Activated CD4-positive, alpha-beta T cell treated with anti-CD3 and anti-CD28 coated beads, Interleukin-2, amount 10 ng/mL, durations not matched to agents 24 days and 14 days (primary cell): ENCODE measurements at regions not wholly inside any gene's neighbourhood (a gene's known extent, or its start where the extent isn't known, plus 50 kb on each side); places are given as distances from the start of the nearest gene placed in this dataset.
A peak's percentile ranks its signal among the peaks of the same experiment; 100 is the strongest.

Experiments
- DNase-seq: peaks from one replicate; pipeline ENCODE4 v3.0.0; 2022
- H3K27ac Mint-ChIP-seq: one replicate; pipeline ENCODE4 v1.8.0; 2022; ENCODE audit warnings: mild to moderate bottlenecking, mixed read lengths
- H3K27me3 Mint-ChIP-seq: one replicate; pipeline ENCODE4 v1.8.0; 2022; ENCODE audit warnings: mixed read lengths
- H3K36me3 Mint-ChIP-seq: one replicate; pipeline ENCODE4 v1.8.0; 2022; ENCODE audit warnings: low read depth, mild to moderate bottlenecking, mixed read lengths
- H3K4me1 Mint-ChIP-seq: one replicate; pipeline ENCODE4 v1.8.0; 2021; ENCODE audit warnings: mixed read lengths
- H3K4me3 Mint-ChIP-seq: one replicate; pipeline ENCODE4 v1.8.0; 2022; ENCODE audit warnings: mild to moderate bottlenecking, moderate library complexity, mixed read lengths
- H3K9me3 Mint-ChIP-seq: one replicate; pipeline ENCODE4 v1.8.0; 2021; ENCODE audit warnings: mixed read lengths
- intact Hi-C: fragments of 100-400 bp; cut with micrococcal nuclease; formaldehyde crosslinking; loops from one replicate; pipeline ENCODE4 v1.15.1; 2023

DNA sequence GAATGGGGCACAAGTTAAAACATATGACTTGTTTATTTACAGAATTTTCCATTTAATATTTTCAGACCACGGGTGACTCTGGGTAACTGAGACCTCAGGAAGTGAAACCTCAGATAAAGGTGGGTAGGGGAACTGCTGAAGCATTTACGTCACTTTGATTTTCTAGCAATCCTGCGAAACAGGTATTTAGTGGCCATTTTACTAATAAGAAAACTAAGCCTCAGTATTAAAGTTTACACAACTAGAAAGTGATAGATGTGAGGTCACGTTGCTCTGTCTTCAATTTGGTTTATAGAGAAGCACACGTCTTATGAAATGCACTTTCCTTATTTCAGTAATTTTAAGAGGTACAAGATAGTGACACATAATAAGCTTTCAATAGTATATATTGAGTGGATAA is 402.8 kb downstream of the FGF9 start:
- no peaks in the 10 kb centered on the region for H3K27me3 Mint-ChIP-seq
- intact Hi-C loops, result loop anchor here (1.0 to 2.0 kb wide), 3 partner anchors 11 to 53 kb away; no protein-coding TSS in a partner anchor
- peaks cover 42% of the 10 kb centered on the region for H3K4me1 Mint-ChIP-seq
- no peaks in the 10 kb centered on the region for H3K9me3 Mint-ChIP-seq
- H3K27ac Mint-ChIP-seq, result peak overlapping the region; percentile 58
- DNase-seq, result no peak
- peaks cover under 1% of the 10 kb centered on the region for H3K36me3 Mint-ChIP-seq
- peak overlapping the region; percentile 15 for H3K4me3 Mint-ChIP-seq

DNA sequence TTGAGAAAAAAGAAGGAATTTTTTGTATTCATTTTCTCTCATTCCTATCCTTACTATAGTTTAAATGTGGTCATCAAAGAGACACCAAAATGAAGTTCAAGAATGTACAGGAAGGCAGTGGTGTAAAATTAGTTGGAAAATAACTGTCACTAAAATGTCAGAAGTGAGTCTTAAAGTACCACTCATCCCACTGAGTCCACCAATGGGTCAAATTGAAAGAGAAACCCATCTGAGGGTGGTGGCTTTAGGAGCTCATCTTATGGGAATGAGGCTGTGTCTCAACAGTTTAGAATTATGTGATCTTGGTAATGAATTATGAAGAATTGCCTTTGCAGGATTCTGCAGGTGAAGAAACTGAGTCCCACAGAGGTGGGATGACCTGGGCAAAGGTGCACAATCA is 403.5 kb downstream of the FGF9 start:
- peak overlapping the region; percentile 39 for H3K27ac Mint-ChIP-seq
- peaks cover 2% of the 10 kb centered on the region for H3K36me3 Mint-ChIP-seq
- peaks cover 43% of the 10 kb centered on the region for H3K4me1 Mint-ChIP-seq
- intact Hi-C loops, result loop anchor here (1.0 to 2.0 kb wide), 3 partner anchors 12 to 52 kb away; no protein-coding TSS in a partner anchor
- H3K9me3 Mint-ChIP-seq, result peaks cover 3% of the 10 kb centered on the region
- no peaks in the 10 kb centered on the region for H3K27me3 Mint-ChIP-seq
- no peak overlapping the region for H3K4me3 Mint-ChIP-seq
- peak; percentile 59 for DNase-seq

DNA sequence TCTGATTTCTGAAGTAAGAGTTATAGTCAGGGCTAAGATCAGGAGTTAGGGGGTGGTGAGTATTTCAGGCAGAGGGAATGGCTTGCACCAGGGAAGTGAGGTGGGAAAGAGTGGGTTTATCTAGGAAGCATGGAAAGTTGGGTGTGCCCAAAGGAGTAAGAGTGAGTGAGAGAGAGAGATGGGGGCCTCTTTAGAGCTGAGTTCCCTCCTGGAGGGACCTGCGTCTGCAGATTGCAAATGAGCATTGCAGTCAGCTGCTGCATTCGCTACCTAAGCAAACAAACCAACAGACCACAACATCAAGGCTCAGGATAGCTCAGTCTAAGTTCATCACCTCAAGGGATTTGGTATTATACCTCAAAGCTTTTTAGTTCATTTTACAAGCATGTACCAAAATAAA is 405.8 kb downstream of the FGF9 start:
- H3K27me3 Mint-ChIP-seq, result no peaks in the 10 kb centered on the region
- DNase-seq, result no peak
- H3K4me1 Mint-ChIP-seq, result peaks cover 40% of the 10 kb centered on the region
- H3K27ac Mint-ChIP-seq, result peak overlapping the region; percentile 76
- no peak overlapping the region for H3K4me3 Mint-ChIP-seq
- H3K36me3 Mint-ChIP-seq, result peaks cover 5% of the 10 kb centered on the region
- intact Hi-C loops, result loop anchor here (1.0 kb wide), 2 partner anchors 38 to 86 kb away; no protein-coding TSS in a partner anchor
- H3K9me3 Mint-ChIP-seq, result peaks cover 10% of the 10 kb centered on the region

- H3K9me3 Mint-ChIP-seq, result peaks cover 12% of the 10 kb centered on the region
- H3K4me3 Mint-ChIP-seq, result peak overlapping the region; percentile 33
- peak overlapping the region; percentile 75 for H3K27ac Mint-ChIP-seq
Measured at GRCh38 chr13:22077205-22077683, 406.4 kb downstream of the FGF9 start.

DNA sequence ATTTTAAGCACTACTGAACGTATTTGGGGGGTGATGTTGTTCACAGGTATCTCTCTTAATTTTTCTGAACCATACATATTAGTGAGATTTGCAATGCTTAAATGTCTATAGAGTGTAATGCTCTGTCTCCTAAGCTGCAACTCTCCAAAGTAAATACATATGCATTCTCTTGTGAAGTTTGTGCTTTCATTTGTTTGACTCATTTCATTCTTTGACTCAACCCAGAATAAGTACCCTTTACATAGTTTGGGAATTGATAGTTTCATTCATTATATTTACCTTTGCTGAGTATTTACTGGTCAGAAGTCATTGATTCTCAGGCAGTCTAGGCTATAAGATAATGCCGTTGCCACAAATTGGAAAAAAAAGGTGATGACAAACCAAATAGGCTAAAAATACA is 406.9 kb downstream of the FGF9 start:
- Mint-ChIP-seq H3K4me1 (peaks cover 44% of the 10 kb centered on the region), H3K27me3 (no peaks in the 10 kb centered on the region), H3K36me3 (peaks cover 9% of the 10 kb centered on the region), H3K27ac (peak overlapping the region; percentile 75), H3K4me3 (peak overlapping the region; percentile 33), H3K9me3 (peaks cover 16% of the 10 kb centered on the region)
- no peak for DNase-seq
- intact Hi-C loops, result loop anchor here (1.0 kb wide), 2 partner anchors 37 to 85 kb away; no protein-coding TSS in a partner anchor

More at GRCh38 chr13:22077205-22077683, 406.4 kb downstream of the FGF9 start:
- intact Hi-C loops, result loop anchor here (1.0 kb wide), 2 partner anchors 37 to 85 kb away; no protein-coding TSS in a partner anchor
- H3K4me1 Mint-ChIP-seq, result peaks cover 39% of the 10 kb centered on the region
- DNase-seq, result no peak
- no peaks in the 10 kb centered on the region for H3K27me3 Mint-ChIP-seq
- H3K36me3 Mint-ChIP-seq, result peaks cover 6% of the 10 kb centered on the region

- no peak for DNase-seq
- no peak overlapping the region for H3K4me3 Mint-ChIP-seq
- H3K27me3 Mint-ChIP-seq, result no peaks in the 10 kb centered on the region
- intact Hi-C loops, result no loop called here
- H3K9me3 Mint-ChIP-seq, result peaks cover 16% of the 10 kb centered on the region
- peaks cover 37% of the 10 kb centered on the region for H3K4me1 Mint-ChIP-seq
- no peak overlapping the region for H3K27ac Mint-ChIP-seq
- H3K36me3 Mint-ChIP-seq, result peaks cover 10% of the 10 kb centered on the region
Measured at GRCh38 chr13:22079961-22080360, 409.1 kb downstream of the FGF9 start.

- H3K27ac Mint-ChIP-seq, result no peak overlapping the region
- H3K27me3 Mint-ChIP-seq, result no peaks in the 10 kb centered on the region
- intact Hi-C loops, result no loop called here
- no peak for DNase-seq
- no peak overlapping the region for H3K4me3 Mint-ChIP-seq
- H3K9me3 Mint-ChIP-seq, result peaks cover 20% of the 10 kb centered on the region
- peaks cover 36% of the 10 kb centered on the region for H3K4me1 Mint-ChIP-seq
- H3K36me3 Mint-ChIP-seq, result peaks cover 10% of the 10 kb centered on the region
Measured at GRCh38 chr13:22080832-22081231, 410.0 kb downstream of the FGF9 start.

- Mint-ChIP-seq H3K27me3 (no peaks in the 10 kb centered on the region), H3K9me3 (peaks cover 20% of the 10 kb centered on the region), H3K27ac (no peak overlapping the region), H3K36me3 (peaks cover 10% of the 10 kb centered on the region), H3K4me3 (no peak overlapping the region), H3K4me1 (peaks cover 35% of the 10 kb centered on the region)
- DNase-seq, result no peak
- intact Hi-C loops, result no loop called here
Measured at GRCh38 chr13:22081430-22081829, 410.6 kb downstream of the FGF9 start.

DNA sequence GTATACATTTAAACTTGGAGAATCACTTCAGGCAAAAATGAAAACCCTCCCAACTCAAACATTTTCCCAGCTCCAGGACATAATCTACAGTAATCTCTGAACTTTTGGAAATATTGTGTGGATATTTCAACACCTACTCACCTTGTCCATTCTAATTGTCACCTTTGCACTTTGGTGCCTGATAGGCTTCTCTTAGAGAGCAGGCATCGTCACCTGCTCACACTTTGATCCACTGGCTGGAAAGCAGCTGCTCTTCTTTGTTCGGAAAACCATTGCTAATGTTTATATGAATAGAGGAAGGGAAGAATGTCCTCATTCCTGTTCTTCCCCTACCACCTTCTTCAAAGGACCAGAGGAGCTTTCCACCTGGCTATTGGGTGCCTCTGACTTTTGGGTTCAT is 411.2 kb downstream of the FGF9 start:
- Mint-ChIP-seq H3K27me3 (no peaks in the 10 kb centered on the region), H3K9me3 (peaks cover 20% of the 10 kb centered on the region), H3K4me1 (peaks cover 31% of the 10 kb centered on the region), H3K27ac (no peak overlapping the region), H3K4me3 (no peak overlapping the region), H3K36me3 (peaks cover 10% of the 10 kb centered on the region)
- DNase-seq, result no peak
- intact Hi-C loops, result no loop called here

DNA sequence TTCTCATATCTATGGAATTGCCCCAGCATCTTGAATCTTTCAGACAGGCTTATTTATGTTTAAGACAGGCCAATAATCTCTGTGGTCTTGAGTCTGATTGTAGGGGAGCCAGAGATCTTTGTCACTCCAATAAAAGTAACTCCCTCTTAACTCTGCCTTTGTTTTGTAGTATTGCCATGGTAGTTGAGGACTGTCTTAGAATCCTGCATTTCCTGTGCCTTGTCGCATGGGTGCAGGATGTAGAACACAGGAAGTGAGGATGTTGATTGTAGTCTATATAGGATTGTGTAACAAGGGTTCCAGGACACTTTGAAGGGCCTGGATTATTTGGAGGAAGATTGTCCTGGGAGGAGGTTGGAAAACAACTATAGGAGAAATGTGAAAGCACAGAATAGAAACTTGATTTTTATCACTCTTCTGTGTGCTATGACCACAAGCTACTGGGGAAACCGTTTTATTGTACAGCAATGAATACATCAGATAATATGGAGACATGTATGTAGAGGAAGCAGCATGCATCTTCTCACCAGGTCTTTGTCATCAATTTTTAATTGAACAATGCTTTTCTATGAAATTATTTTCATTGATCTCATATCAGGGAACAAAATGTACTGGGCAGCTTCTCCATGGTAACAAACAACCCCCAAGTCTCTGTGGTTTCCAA is 411.7 kb downstream of the FGF9 start:
- intact Hi-C loops, result no loop called here
- Mint-ChIP-seq H3K27me3 (no peaks in the 10 kb centered on the region), H3K27ac (peak overlapping the region; percentile 4), H3K4me3 (no peak overlapping the region), H3K36me3 (peaks cover 10% of the 10 kb centered on the region), H3K9me3 (peaks cover 20% of the 10 kb centered on the region), H3K4me1 (peaks cover 26% of the 10 kb centered on the region)
- peak; percentile 57 for DNase-seq

DNA sequence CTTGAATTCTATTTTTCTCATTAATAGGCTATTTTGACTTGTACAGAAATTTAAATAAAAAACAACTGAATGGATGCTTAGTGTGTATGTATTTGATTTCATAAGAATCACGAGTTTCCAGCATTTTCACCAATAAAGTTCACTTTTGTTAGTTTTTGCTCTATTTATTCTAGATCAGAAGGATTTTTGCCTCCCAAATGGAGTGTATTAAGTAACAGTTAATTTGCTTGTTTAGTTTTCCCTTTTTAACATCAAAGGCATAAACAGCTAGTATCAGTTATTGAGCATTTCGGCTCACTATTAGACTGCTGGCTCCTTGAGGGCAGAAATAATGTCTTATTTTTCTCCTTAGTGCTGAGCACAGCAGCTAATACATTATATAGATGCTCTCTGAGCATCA is 414.1 kb downstream of the FGF9 start:
- DNase-seq, result no peak
- H3K9me3 Mint-ChIP-seq, result peaks cover 14% of the 10 kb centered on the region
- H3K27ac Mint-ChIP-seq, result no peak overlapping the region
- H3K27me3 Mint-ChIP-seq, result no peaks in the 10 kb centered on the region
- peaks cover 17% of the 10 kb centered on the region for H3K4me1 Mint-ChIP-seq
- H3K36me3 Mint-ChIP-seq, result peaks cover 9% of the 10 kb centered on the region
- no peak overlapping the region for H3K4me3 Mint-ChIP-seq
- intact Hi-C loops, result no loop called here

GRCh38 chr13:22086597-22087330 is 415.9 kb downstream of the FGF9 start:
- Mint-ChIP-seq H3K36me3 (peaks cover 7% of the 10 kb centered on the region), H3K27ac (no peak overlapping the region), H3K4me3 (no peak overlapping the region), H3K9me3 (peaks cover 13% of the 10 kb centered on the region), H3K4me1 (peaks cover 17% of the 10 kb centered on the region), H3K27me3 (no peaks in the 10 kb centered on the region)
- no peak for DNase-seq
- intact Hi-C loops, result no loop called here

- no peak for DNase-seq
- Mint-ChIP-seq H3K27ac (no peak overlapping the region), H3K4me3 (no peak overlapping the region), H3K27me3 (no peaks in the 10 kb centered on the region), H3K36me3 (peaks cover 3% of the 10 kb centered on the region), H3K4me1 (peaks cover 5% of the 10 kb centered on the region), H3K9me3 (peaks cover 7% of the 10 kb centered on the region)
- intact Hi-C loops, result no loop called here
Measured at GRCh38 chr13:22090106-22090505, 419.2 kb downstream of the FGF9 start.
